ENCODE measurements at regions not wholly inside any gene's neighbourhood (a gene's known extent, or its start where the extent isn't known, plus 50 kb on each side); places are given as distances from the start of the nearest gene placed in this dataset.
"Not testable (repeated sequence)": the region's sequence is repeated elsewhere in the genome, so short reads cannot be mapped to it uniquely, and the experiment has no call there.

DNA sequence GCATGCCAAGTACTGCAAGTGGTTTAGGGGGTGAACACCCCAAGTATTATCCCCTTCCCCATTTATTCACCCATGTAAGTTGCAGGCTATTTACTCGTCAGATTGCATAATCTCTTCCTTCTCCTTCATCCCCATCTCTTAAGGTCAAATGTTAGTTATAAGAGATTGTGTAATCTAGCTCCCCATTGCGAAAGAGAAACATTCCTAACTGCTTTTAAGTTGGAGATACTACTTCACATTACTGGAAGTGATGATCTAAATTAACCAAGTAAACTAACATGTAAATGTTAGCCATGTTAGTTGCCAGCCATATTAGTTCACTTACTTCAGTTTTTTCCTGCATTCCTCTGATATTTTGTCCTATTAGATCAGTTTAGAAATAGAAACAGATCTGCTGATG, 262.3 kb downstream of the TAF11L14 start:
- DNase-seq = no peak

DNA sequence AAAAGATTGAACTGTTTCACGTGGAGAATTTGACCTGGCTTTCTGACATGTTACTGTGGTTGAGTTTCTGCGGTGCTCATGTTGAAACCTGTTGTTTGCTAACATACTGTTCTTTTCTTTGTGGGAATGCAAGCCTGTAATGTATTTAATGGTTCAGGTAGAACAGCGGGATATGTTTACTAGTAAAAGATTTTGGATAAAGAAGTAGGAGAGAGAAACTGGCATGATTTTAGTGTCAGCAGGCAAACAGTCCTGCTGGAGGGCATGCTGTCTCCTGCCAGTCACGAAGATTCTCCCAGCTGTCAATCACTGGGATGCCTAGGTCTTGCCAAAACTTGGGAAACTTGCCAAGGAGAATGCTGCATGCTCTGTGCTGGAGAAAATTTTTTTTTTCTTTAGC, 263.5 kb downstream of the TAF11L14 start:
- no peak for DNase-seq

DNA sequence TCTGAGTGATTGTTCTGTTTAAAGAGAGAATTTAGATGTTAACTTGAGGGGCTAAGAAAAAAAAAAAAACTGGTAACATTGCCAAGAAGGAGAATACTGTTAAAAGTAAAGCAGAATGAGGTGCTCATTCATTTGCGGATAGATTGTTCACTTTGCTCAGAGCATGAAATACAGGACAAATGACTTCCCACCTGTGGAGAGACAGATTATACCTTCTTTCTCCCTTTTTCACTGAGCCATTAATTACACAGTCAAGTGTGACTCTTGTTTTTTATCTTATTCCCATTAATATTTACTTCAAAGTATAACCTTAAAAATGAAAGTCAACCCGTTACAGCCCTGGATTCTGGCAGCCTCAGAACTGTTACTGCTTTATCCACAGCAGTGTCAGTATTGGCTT, 264.5 kb downstream of the TAF11L14 start:
- no peak for DNase-seq

- no peak for DNase-seq
Observed at GRCh38 chr5:17907094-17907493, 272.8 kb downstream of the TAF11L14 start.

DNA sequence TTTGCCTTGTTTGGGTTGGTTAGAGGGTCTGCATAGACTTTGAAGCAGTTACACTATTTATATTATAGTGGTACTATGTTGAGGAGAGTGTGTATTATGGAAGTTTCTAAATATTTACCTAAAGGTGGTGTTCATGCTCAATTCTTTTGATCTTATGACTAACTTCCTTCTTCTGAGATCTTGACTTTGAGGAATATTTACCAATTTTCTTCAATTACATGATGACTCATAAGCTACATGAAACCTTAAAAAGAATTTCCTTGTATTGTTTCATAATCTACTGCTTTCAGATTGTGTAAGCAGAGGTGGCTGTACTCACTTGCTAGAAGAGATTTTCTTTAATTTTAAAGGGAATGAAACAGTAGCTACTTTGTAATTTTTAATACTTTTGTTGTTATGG, 276.1 kb downstream of the TAF11L14 start:
- no peak for DNase-seq

- DNase-seq = no peak
Observed at GRCh38 chr5:17912794-17913193, 278.5 kb downstream of the TAF11L14 start.

DNA sequence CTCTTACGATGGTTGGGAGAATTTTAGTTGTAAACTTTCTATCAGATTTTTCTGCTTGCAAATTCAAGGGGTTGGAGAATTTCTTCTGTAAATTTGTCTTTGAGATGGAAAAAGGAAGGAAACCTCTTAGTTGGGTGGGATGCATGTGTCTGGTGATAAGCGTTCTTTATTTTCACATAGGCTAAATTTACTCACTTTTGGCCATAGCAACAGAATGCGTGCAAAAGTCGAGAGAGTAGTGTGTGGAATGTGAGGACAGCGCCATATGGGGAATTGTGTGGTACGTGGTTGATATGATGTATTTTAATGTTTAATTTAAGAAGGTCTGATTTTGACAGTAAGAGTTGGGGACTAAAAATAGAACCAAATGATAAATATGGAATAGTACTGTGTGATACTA, 282.2 kb downstream of the TAF11L14 start:
- DNase-seq = no peak

GRCh38 chr5:17917465-17917864, 283.2 kb downstream of the TAF11L14 start:
- no peak for DNase-seq

DNA sequence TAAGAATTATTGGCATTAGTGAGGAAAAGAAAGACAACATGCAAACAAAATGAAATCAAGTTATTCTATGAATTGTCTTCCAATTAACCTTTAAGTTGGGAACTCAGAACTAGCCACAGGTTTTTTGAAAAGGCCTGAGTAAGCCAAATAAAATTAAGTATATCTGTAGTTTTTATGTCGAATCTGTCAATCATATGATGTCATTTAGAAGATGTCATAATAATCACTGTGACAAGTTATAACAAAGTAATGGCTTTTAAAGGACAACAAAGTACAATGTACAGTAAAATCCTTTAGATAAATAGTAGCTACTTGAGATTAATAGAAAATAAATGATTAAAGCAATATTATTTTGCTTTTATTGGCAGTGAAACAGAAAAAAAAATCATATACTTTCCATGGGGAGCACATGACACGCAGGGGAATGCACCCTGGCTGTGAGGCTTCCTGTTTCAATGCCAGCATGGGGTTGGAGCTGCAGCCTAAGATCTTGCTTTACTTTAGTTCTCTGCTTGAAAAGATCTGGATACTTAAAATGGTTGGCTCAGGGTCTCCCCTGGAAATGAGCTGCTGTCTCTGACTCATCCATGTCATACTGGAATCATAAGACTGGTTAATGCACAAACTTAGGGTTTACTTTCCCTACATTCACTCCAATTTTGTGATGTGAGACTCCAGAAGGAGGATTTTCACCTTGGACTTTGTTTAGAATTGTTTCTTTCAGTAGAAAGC, 284.3 kb downstream of the TAF11L14 start:
- DNase-seq = no peak

GRCh38 chr5:17925276-17925675, 291.0 kb downstream of the TAF11L14 start:
- DNase-seq = no peak

- DNase-seq = no peak
Observed at GRCh38 chr5:17928581-17928981, 294.3 kb downstream of the TAF11L14 start.

- DNase-seq = no peak
Observed at GRCh38 chr5:17929171-17929570, 294.9 kb downstream of the TAF11L14 start.

DNA sequence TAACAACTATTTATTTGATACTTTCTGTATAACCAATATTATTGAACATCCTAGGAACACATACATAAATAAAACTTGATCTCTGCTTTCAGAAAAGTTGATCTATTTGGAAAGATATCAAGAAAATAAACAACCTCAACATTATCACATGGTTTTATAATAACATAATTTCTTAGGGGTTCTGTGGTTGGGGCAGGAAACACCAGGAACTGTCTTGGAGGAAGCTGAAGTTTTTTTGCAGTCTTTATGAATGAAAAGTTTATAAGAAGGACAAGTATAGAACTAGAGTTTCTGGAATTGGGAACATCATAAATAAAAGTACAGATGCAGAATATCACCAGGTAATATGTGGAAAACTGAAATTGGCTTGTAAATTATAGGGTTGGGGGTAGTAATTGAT, 296.1 kb downstream of the TAF11L14 start:
- DNase-seq = no peak

DNA sequence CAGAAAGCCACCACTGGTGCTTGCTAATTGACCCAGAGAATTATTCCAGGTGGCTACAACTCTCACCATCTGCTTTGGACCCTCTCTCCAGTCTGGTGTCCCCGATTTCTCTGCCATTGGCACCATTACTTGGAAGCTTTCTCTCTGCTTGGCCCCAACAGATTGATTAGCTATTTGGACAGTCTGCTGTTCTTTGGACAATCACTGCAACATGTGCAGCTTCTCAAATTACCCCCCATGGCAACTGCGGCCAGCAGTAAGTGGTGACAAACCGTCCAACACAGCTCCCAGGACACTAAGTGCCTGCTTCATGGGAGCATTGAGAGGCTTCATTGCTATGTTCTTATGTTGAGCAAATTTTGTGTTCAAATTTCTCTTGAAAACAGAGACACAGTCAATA, 309.8 kb downstream of the TAF11L14 start:
- no peak for DNase-seq

- DNase-seq = no peak
Observed at GRCh38 chr5:17947029-17947428, 312.8 kb downstream of the TAF11L14 start.

GRCh38 chr5:17951392-17952169, 317.3 kb downstream of the TAF11L14 start:
- DNase-seq = no peak

DNA sequence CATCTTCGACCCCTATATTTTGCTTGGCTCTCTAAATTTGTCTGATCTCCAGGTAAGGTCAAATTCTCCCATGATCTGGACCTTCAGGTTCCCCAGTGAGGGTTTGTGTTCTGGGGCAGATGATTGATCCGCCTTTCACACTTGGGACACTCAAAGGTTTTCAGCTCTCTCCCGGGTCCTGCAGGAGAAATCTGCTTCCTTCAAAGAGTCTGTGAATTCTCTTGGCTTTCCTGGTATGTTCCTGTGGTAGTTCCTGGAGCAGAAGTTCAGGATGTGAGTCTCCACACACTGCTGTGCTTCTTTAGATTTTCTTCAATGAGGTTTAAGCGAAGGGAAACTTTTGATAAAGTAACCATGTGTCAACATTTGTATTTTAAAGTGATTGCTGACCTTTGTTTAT, 318.0 kb downstream of the TAF11L14 start:
- DNase-seq = no peak

DNA sequence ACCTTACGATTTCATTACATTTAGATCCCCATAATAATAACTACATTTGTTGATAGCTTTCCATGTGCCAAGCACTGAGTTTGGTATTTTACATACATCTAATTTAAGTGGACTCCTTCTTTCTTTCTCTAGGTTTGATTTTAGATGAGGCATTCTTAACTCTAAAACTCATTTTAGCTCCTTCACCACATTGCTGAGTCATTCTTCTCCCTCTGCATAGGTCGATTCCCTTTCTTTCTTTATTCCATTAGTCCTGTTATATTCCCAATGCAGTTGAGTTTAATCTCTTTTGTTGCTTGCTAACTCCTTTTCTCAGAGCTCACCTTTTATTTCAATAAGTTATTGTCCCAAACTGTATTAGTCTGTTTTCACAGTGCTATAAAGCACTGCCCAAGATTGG, 329.8 kb downstream of the TAF11L14 start:
- no peak for DNase-seq

DNA sequence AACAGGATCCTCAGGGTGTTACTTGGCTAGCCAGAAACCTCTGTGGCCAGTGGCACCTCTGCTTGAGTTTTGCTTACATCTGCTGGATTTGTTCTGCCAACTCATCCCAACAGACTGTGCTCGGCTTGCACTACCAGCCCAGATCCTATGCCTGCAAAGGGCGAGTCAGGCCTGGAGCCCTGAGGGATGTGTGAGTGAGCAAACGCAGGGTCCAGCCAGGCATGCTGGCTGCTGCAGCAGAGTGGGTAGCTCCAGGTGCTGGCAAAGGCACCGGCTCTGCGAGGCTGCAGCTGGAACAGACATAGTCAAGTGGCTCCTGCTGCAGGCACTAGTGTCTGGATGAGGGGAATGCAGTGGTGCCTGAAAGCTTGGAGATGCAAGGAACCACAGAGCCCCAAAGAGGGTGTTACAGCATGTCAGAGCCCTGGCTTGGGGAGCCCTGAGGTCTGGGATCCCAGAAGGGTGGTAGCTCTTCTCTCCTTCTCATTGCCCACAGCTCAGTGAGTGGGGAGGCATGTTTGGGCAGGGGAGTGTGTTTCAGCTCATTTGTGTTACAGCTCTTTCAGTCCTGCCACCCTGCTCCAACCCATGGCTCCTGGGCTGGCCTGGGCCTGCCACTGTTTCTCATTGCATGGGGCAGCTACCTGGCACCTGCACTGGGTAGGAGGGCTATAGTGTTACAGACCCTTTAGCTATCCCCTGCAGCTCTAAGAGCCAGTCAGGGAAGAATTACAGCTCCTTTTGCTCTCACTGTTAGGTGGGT, 332.6 kb downstream of the TAF11L14 start:
- no peak for DNase-seq

DNA sequence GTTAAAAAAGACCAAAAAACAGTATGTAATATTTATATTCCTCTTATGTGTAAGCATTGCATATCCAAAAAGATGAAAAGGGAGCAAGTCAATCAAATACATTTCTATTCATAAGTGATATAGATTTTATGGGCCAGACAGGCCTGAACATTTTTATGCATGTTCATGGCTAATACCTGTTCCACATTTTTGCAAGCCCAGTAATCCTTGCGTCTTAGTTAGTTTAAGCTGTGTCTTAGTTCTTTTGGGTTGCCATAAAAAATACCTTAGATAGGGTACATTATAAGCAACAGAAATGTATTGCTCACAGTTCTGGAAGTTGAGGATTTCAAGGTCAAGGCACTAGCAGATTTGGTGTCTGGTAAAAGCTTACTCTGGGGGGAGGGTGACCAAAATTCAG, 342.1 kb downstream of the TAF11L14 start:
- DNase-seq = no peak

GRCh38 chr5:17978954-17979353, 344.7 kb downstream of the TAF11L14 start:
- DNase-seq = no peak

DNA sequence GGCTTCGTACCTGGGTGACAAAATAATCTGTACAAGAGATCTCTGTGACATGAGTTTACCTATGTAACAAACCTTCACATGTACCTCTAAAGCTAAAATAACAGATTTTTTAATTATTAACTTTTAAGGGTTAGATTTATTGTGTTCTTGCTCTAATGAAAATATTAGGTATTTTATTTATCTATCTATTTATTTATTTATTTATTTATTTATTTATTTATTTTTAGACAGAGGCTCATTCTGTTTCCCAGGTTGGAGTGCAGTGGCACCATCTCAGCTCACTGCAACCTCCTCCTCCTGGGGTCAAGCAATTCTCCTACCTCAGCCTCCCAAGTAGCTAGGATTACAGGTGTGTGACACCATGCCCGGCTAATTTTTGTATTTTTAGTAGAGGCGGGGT, 348.4 kb downstream of the TAF11L14 start:
- not testable (repeated sequence) for DNase-seq

GRCh38 chr5:17989036-17989435, 354.8 kb downstream of the TAF11L14 start:
- no peak for DNase-seq
